Gastroesophageal sphincter (tissue), 4 donors: ENCODE measurements at regions not wholly inside any gene's neighbourhood (a gene's known extent, or its start where the extent isn't known, plus 50 kb on each side); places are given as distances from the start of the nearest gene placed in this dataset.
"Not testable (repeated sequence)": the region's sequence is repeated elsewhere in the genome, so short reads cannot be mapped to it uniquely, and the experiment has no call there.

ENCODE experiments used
- ATAC-seq: fragments of 150-250 bp; one replicate; pipeline ENCODE4 v1.9.1; 2016; ENCODE audit warnings: mild to moderate bottlenecking, moderate library complexity
- H3K27ac ChIP-seq, 4 donors: fragments of 200-600 bp; sonication (generic) in 3 of 4; 1 replicate in 3 of 4; 2 replicates in 1 of 4; pipeline ENCODE4 v1.5.1; 2016 to 2019
- H3K27me3 ChIP-seq: fragments of 200-600 bp; sonication (generic); one replicate; pipeline ENCODE4 v1.5.1; 2019
- H3K36me3 ChIP-seq, 2 donors: fragments of 200-600 bp; sonication (generic); one replicate each; pipeline ENCODE4 v1.5.1; 2019; ENCODE audit warnings: control low read depth in 1 of 2
- H3K4me1 ChIP-seq, 3 donors: fragments of 200-600 bp; sonication (generic); 1 replicate in 2 of 3; 2 replicates in 1 of 3; pipeline ENCODE4 v1.5.1; 2016 to 2019; ENCODE audit warnings: control low read depth in 2 of 3
- H3K4me3 ChIP-seq, 2 donors: fragments of 200-600 bp; sonication (generic); one replicate each; pipeline ENCODE4 v1.5.1; 2019; ENCODE audit warnings: mild to moderate bottlenecking in 1 of 2, moderate library complexity in 1 of 2
- H3K9me3 ChIP-seq, 3 donors: fragments of 200-600 bp; sonication (generic); one replicate each; pipeline ENCODE4 v1.5.1; 2017 to 2019; ENCODE audit warnings: control low read depth in 2 of 3
- EP300 ChIP-seq: sonication (generic); formaldehyde crosslinking; IDR thresholded peaks from one replicate; pipeline ENCODE4 v1.6.1; 2017; ENCODE audit warnings: antibody characterized with exemption, mild to moderate bottlenecking
- POLR2A ChIP-seq, 2 donors: fragments of 450-650 bp; IDR thresholded peaks; one replicate each; pipeline ENCODE4 v1.6.1; 2017; ENCODE audit warnings: antibody characterized with exemption in 2 of 2, mild to moderate bottlenecking in 2 of 2, moderate library complexity in 1 of 2
- POLR2AphosphoS5 ChIP-seq: sonication (generic); formaldehyde crosslinking; IDR thresholded peaks from one replicate; pipeline ENCODE4 v1.6.1; 2017; ENCODE audit warnings: antibody characterized with exemption
- WGBS, 2 donors: methylation state at CpG; one replicate each; pipeline ENCODE4 v1.1.5; 2018; ENCODE audit warnings: low coverage in 1 of 2; 5-methylcytosine and 5-hydroxymethylcytosine counted together
- TF ChIP-seq, protein P1 (sequence below), 4 experiments: fragments of 200-600 bp in 2 of 4; fragments of 450-650 bp in 2 of 4; sonication (generic) in 1 of 4; IDR thresholded peaks; one replicate each; pipeline ENCODE4 v1.5.1; 2017 to 2019; ENCODE audit warnings: antibody characterized with exemption in 4 of 4, mild to moderate bottlenecking in 2 of 4, moderate library complexity in 2 of 4

- ATAC-seq: no peak
- TF ChIP-seq POLR2AphosphoS5: no peak
- TF ChIP-seq, protein P1, sequence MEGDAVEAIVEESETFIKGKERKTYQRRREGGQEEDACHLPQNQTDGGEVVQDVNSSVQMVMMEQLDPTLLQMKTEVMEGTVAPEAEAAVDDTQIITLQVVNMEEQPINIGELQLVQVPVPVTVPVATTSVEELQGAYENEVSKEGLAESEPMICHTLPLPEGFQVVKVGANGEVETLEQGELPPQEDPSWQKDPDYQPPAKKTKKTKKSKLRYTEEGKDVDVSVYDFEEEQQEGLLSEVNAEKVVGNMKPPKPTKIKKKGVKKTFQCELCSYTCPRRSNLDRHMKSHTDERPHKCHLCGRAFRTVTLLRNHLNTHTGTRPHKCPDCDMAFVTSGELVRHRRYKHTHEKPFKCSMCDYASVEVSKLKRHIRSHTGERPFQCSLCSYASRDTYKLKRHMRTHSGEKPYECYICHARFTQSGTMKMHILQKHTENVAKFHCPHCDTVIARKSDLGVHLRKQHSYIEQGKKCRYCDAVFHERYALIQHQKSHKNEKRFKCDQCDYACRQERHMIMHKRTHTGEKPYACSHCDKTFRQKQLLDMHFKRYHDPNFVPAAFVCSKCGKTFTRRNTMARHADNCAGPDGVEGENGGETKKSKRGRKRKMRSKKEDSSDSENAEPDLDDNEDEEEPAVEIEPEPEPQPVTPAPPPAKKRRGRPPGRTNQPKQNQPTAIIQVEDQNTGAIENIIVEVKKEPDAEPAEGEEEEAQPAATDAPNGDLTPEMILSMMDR (IDR thresholded peaks at IDR 0.05): no peak
- TF ChIP-seq POLR2A (IDR thresholded peaks at IDR 0.05): no peak
- TF ChIP-seq EP300: no peak
- WGBS, 2 donors: 53 to 56% methylated on average over 3 to 4 of the region's 4 CpGs
- Histone ChIP-seq H3K4me1 (no peaks in the 10 kb centered on the region), H3K27me3 (no peaks in the 10 kb centered on the region), H3K27ac (no peak overlapping the region), H3K4me3 (no peak overlapping the region), H3K9me3 (no peaks in the 10 kb centered on the region), H3K36me3 (no peaks in the 10 kb centered on the region)
Observed at GRCh38 chr9:36521148-36521547, 51.5 kb upstream of the MELK start.

- ATAC-seq: no peak
- Histone ChIP-seq H3K27ac (no peak overlapping the region), H3K27me3 (no peaks in the 10 kb centered on the region), H3K9me3 (no peaks in the 10 kb centered on the region), H3K4me3 (no peak overlapping the region), H3K36me3 (no peaks in the 10 kb centered on the region), H3K4me1 (no peaks in the 10 kb centered on the region)
- TF ChIP-seq POLR2A (IDR thresholded peaks at IDR 0.05) (no peak), POLR2AphosphoS5 (no peak), EP300 (no peak)
- TF ChIP-seq, protein P1 (IDR thresholded peaks at IDR 0.05): no peak
Observed at GRCh38 chr9:36517131-36517530, 55.6 kb upstream of the MELK start.

DNA sequence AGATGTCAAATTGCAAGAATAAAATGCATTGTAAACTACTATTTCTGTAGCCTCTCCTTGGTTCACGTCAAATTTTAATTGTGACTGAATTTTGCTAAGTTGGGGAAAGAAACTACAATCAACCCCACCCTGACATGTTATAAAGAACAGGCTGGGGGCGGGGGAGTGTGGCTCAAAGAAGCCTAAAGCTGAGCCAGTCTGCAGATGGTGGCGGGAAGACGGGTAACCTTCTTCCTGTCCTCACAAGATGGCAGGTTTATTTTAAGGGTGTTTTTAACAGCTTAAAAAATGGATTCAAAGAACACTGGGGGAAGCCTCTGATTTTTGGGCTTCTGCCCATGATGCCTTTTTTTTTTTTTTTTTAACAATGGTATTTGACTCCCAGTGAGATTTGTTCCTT is 68.5 kb upstream of the MELK start:
- Histone ChIP-seq H3K27me3 (no peaks in the 10 kb centered on the region), H3K36me3 (no peaks in the 10 kb centered on the region), H3K4me3 (no peak overlapping the region), H3K4me1 (no peaks in the 10 kb centered on the region), H3K27ac (no peak overlapping the region), H3K9me3 (no peaks in the 10 kb centered on the region)
- ATAC-seq: no peak
- TF ChIP-seq, protein P1 (IDR thresholded peaks at IDR 0.05): no peak
- no peak for TF ChIP-seq POLR2A (IDR thresholded peaks at IDR 0.05)
- TF ChIP-seq EP300: no peak
- no peak for TF ChIP-seq POLR2AphosphoS5
- 47 to 67% methylated on average over 4 of the region's 4 CpGs for WGBS, 2 donors

GRCh38 chr9:36503172-36504088 is 69.3 kb upstream of the MELK start:
- 81 to 94% methylated on average over 3 to 6 of the region's 6 CpGs for WGBS, 2 donors
- no peaks in the 10 kb centered on the region for H3K36me3 ChIP-seq
- no peak for TF ChIP-seq EP300
- no peak for TF ChIP-seq POLR2AphosphoS5
- TF ChIP-seq, protein P1 (IDR thresholded peaks at IDR 0.05): no peak
- TF ChIP-seq POLR2A (IDR thresholded peaks at IDR 0.05): no peak
- no peaks in the 10 kb centered on the region for H3K9me3 ChIP-seq
- no peaks in the 10 kb centered on the region for H3K27me3 ChIP-seq
- H3K4me3 ChIP-seq: no peak overlapping the region
- ATAC-seq: no peak
- no peaks in the 10 kb centered on the region for H3K4me1 ChIP-seq
- H3K27ac ChIP-seq: no peak overlapping the region

DNA sequence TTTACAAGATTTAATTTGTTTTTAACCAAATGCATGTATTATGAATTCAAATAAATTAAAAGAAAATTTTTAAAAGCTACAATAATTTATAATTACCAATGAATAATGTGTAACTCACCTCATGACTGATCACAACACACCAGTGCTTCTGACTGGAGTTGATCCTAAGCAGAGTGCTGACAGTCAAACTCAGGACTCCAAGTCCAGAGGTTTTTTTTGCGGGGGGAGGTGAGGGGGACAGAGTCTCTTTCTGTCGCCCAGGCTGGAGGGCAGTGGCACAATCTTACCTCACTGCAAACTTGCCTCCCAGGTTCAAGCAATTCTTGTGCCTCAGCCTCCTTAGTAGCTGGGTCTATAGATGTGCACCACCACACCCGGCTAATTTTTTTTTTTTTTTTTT is 71.0 kb upstream of the MELK start:
- 75 to 90% methylated on average over 2 to 3 of the region's 3 CpGs for WGBS, 2 donors
- TF ChIP-seq POLR2AphosphoS5 (no peak), EP300 (no peak), POLR2A (IDR thresholded peaks at IDR 0.05) (no peak)
- TF ChIP-seq, protein P1 (IDR thresholded peaks at IDR 0.05): no peak
- no peak for ATAC-seq
- no peaks in the 10 kb centered on the region for H3K36me3 ChIP-seq
- H3K27ac ChIP-seq: no peak overlapping the region
- H3K4me1 ChIP-seq: no peaks in the 10 kb centered on the region
- H3K27me3 ChIP-seq: no peaks in the 10 kb centered on the region
- no peak overlapping the region for H3K4me3 ChIP-seq
- no peaks in the 10 kb centered on the region for H3K9me3 ChIP-seq

DNA sequence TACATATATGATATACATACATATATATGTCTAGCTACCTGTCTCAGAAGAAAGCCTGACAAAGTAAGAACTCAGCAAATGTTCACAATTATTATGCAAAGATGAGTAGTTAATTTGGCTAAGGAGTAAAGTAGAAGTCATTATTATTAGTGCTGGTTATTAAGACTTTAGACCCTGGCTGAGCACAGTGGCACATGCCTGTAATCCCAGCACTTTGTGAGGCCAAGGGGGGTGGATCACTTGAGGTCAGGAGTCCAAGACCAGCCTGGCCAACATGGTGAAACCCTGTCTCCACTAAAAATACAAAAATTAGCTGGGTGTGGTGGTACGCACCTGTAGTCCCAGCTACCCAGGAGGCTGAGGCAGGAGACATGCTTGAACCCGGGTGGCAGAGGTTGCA is 71.8 kb upstream of the MELK start:
- not testable (repeated sequence) for H3K27me3 ChIP-seq, H3K36me3 ChIP-seq, H3K4me3 ChIP-seq, H3K4me1 ChIP-seq, H3K27ac ChIP-seq, H3K9me3 ChIP-seq, ATAC-seq
- 48% methylated on average over 2 of the region's 2 CpGs; no CpG with 5 or more reads in 1 of the 2 donors for WGBS, 2 donors
